ENCODE measurements at regions not wholly inside any gene's neighbourhood (a gene's known extent, or its start where the extent isn't known, plus 50 kb on each side); places are given as distances from the start of the nearest gene placed in this dataset.

DNA sequence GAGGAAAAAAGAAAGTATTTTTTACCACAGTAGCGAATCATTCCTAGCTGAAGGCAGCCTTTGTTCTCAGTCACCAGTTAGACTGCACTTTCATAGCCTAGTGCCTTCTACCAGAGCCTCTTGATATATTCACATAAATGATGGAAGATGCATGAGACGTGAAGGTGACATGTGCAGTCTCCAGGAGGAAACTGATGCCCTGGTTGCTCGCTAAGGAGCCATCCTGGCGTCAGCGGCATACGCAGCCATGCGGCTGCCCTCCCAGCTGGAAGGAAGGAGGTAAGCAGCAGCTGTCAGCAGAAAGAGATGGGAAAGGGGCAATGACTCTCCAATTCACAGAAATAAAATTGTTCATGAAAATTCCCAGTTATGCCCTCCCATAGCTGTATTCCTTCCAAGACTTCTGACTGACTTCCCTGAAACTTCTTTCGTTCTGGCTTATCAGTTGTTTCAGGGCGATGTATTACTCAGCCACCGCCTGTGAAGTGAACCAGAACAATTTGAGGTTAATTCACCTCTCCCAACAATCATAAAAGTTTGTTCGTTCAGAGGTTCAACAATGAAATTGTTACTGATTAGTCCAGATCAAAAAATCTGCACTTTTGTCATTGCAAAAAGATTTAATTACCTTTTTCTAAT is 331.2 kb downstream of the NR2F1-AS1 start:
- TF ChIP-seq, protein P1, sequence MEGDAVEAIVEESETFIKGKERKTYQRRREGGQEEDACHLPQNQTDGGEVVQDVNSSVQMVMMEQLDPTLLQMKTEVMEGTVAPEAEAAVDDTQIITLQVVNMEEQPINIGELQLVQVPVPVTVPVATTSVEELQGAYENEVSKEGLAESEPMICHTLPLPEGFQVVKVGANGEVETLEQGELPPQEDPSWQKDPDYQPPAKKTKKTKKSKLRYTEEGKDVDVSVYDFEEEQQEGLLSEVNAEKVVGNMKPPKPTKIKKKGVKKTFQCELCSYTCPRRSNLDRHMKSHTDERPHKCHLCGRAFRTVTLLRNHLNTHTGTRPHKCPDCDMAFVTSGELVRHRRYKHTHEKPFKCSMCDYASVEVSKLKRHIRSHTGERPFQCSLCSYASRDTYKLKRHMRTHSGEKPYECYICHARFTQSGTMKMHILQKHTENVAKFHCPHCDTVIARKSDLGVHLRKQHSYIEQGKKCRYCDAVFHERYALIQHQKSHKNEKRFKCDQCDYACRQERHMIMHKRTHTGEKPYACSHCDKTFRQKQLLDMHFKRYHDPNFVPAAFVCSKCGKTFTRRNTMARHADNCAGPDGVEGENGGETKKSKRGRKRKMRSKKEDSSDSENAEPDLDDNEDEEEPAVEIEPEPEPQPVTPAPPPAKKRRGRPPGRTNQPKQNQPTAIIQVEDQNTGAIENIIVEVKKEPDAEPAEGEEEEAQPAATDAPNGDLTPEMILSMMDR (IDR thresholded peaks at IDR 0.05; ENCODE audit: insufficient read depth, low read length) = no peak
- no peak for TF ChIP-seq GABPA (IDR thresholded peaks at IDR 0.05; ENCODE audit: low read depth)
- TF ChIP-seq, protein P2, sequence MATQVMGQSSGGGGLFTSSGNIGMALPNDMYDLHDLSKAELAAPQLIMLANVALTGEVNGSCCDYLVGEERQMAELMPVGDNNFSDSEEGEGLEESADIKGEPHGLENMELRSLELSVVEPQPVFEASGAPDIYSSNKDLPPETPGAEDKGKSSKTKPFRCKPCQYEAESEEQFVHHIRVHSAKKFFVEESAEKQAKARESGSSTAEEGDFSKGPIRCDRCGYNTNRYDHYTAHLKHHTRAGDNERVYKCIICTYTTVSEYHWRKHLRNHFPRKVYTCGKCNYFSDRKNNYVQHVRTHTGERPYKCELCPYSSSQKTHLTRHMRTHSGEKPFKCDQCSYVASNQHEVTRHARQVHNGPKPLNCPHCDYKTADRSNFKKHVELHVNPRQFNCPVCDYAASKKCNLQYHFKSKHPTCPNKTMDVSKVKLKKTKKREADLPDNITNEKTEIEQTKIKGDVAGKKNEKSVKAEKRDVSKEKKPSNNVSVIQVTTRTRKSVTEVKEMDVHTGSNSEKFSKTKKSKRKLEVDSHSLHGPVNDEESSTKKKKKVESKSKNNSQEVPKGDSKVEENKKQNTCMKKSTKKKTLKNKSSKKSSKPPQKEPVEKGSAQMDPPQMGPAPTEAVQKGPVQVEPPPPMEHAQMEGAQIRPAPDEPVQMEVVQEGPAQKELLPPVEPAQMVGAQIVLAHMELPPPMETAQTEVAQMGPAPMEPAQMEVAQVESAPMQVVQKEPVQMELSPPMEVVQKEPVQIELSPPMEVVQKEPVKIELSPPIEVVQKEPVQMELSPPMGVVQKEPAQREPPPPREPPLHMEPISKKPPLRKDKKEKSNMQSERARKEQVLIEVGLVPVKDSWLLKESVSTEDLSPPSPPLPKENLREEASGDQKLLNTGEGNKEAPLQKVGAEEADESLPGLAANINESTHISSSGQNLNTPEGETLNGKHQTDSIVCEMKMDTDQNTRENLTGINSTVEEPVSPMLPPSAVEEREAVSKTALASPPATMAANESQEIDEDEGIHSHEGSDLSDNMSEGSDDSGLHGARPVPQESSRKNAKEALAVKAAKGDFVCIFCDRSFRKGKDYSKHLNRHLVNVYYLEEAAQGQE (IDR thresholded peaks at IDR 0.05; ENCODE audit: insufficient replicate concordance, low read depth) = no peak
- no peak for TF ChIP-seq POLR2AphosphoS5 (IDR thresholded peaks at IDR 0.05; ENCODE audit: low read depth)

All from HL-60 (cell line).